ENCODE measurements at regions not wholly inside any gene's neighbourhood (a gene's known extent, or its start where the extent isn't known, plus 50 kb on each side); places are given as distances from the start of the nearest gene placed in this dataset.

DNA sequence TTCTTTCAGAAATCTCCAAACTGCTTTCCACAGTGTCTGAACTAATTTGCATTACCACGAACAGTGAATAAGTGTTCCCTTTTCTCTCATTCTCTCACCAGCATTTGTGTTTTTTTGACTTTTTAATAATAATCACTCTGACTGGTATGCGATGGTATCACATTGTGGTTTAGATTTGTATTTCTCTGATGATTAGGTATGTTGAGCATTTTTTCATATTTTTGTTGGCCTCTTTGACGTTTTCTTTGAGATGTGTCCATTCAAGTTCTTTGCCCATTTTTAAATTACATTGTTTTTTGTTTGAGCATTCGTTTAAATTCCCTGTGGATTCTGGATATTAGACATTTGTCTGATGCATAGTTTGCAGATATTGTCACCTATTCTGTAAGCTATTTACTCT, 1639.6 kb upstream of the TENM4 start:
- Histone ChIP-seq H3K9ac (replicated peaks in 1 of 4; ENCODE audit: extremely low read depth in 1 of 4, low read depth in 3 of 4, low read length in 3 of 4) (no peak overlapping the region), H2AFZ (ENCODE audit: low read length) (no peak overlapping the region), H3K4me1 (replicated peaks in 1 of 4; ENCODE audit: control insufficient read depth in 3 of 4, insufficient read depth in 4 of 4, low read length in 3 of 4) (no peaks in the 10 kb centered on the region), H2AK5ac (ENCODE audit: low read depth, low read length) (no peak overlapping the region), H2BK20ac (ENCODE audit: low read length) (no peak overlapping the region), H3K27ac (ENCODE audit: low read depth, low read length) (no peak overlapping the region), H2BK12ac (ENCODE audit: low read depth, low read length) (no peak overlapping the region), H3K79me1 (ENCODE audit: low read depth, low read length) (no peaks in the 10 kb centered on the region), H4K91ac (replicated peaks; ENCODE audit: insufficient read length, low read length) (no peak overlapping the region), H3K14ac (ENCODE audit: insufficient read length) (no peak overlapping the region), H3K18ac (ENCODE audit: extremely low read depth, low read length) (no peak overlapping the region), H3K4me3 (ENCODE audit: extremely low read depth in 1 of 4, insufficient read depth in 2 of 4, low read depth in 3 of 4, low read length in 4 of 4) (no peak overlapping the region), H3K23me2 (ENCODE audit: low read depth, low read length) (no peaks in the 10 kb centered on the region), H3K27me3 (replicated peaks in 1 of 4; ENCODE audit: control insufficient read depth in 3 of 4, extremely low read depth in 1 of 4, insufficient read depth in 3 of 4, low read length in 3 of 4) (no peaks in the 10 kb centered on the region), H3K36me3 (ENCODE audit: control insufficient read depth in 2 of 4, insufficient read depth in 4 of 4, low read length in 3 of 4) (no peaks in the 10 kb centered on the region), H4K20me1 (replicated peaks in 1 of 2; ENCODE audit: control insufficient read depth in 1 of 2, insufficient read depth in 2 of 2, low read length in 2 of 2) (no peaks in the 10 kb centered on the region), H2BK120ac (replicated peaks; ENCODE audit: low read depth, low read length) (no peak overlapping the region), H4K5ac (ENCODE audit: insufficient read length, low read depth, low read length) (no peak overlapping the region), H2BK5ac (ENCODE audit: low read depth, low read length) (no peak overlapping the region), H3K56ac (replicated peaks; ENCODE audit: insufficient read length, low read depth, low read length) (no peak overlapping the region), H3K79me2 (ENCODE audit: control insufficient read depth in 1 of 2, insufficient read depth in 2 of 2, low read length in 2 of 2) (no peaks in the 10 kb centered on the region), H2BK15ac (ENCODE audit: low read length) (no peak overlapping the region), H3K4me2 (ENCODE audit: insufficient read depth in 1 of 2, low read depth in 2 of 2, low read length in 2 of 2) (no peak overlapping the region), H3K9me3 (ENCODE audit: insufficient read depth in 2 of 2, low read depth in 1 of 2, low read length in 1 of 2) (no peaks in the 10 kb centered on the region), H4K8ac (ENCODE audit: extremely low read depth, insufficient read depth, low read length) (no peak overlapping the region), H3K4ac (replicated peaks; ENCODE audit: insufficient read length, low read depth, low read length) (no peak overlapping the region), H3K23ac (ENCODE audit: insufficient read length) (no peak overlapping the region)
- FAIRE-seq (no peak), DNase-seq (ENCODE audit: low read depth in 1 of 2, low spot score in 2 of 2) (no peak)
- WGBS, 2 experiments (ENCODE audit: extremely low coverage in 1 of 2, insufficient coverage in 1 of 2, insufficient read length in 1 of 2, insufficient replicate concordance in 2 of 2, low coverage in 1 of 2, low lambda C conversion rate in 2 of 2, missing lambda C conversion rate in 1 of 2), result 100% methylated on average over 4 of the region's 4 CpGs; no CpG with 5 or more reads in 1 of the 2 experiments
- CTCF ChIA-PET (ENCODE audit: partially characterized antibody), result no interaction called here
- POLR2A ChIA-PET (ENCODE audit: partially characterized antibody), result no interaction called here
- no peak for TF ChIP-seq SP2 (IDR thresholded peaks at IDR 0.05; ENCODE audit: low read length)
- TF ChIP-seq, protein P1, sequence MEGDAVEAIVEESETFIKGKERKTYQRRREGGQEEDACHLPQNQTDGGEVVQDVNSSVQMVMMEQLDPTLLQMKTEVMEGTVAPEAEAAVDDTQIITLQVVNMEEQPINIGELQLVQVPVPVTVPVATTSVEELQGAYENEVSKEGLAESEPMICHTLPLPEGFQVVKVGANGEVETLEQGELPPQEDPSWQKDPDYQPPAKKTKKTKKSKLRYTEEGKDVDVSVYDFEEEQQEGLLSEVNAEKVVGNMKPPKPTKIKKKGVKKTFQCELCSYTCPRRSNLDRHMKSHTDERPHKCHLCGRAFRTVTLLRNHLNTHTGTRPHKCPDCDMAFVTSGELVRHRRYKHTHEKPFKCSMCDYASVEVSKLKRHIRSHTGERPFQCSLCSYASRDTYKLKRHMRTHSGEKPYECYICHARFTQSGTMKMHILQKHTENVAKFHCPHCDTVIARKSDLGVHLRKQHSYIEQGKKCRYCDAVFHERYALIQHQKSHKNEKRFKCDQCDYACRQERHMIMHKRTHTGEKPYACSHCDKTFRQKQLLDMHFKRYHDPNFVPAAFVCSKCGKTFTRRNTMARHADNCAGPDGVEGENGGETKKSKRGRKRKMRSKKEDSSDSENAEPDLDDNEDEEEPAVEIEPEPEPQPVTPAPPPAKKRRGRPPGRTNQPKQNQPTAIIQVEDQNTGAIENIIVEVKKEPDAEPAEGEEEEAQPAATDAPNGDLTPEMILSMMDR (IDR thresholded peaks at IDR 0.05; ENCODE audit: control extremely low read depth in 1 of 3, insufficient read depth in 1 of 3, low read depth in 1 of 3, low read length in 3 of 3), result no peak
- TF ChIP-seq, protein P2, sequence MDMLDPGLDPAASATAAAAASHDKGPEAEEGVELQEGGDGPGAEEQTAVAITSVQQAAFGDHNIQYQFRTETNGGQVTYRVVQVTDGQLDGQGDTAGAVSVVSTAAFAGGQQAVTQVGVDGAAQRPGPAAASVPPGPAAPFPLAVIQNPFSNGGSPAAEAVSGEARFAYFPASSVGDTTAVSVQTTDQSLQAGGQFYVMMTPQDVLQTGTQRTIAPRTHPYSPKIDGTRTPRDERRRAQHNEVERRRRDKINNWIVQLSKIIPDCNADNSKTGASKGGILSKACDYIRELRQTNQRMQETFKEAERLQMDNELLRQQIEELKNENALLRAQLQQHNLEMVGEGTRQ (IDR thresholded peaks at IDR 0.05; ENCODE audit: low read length), result no peak
- TF ChIP-seq, protein P3, sequence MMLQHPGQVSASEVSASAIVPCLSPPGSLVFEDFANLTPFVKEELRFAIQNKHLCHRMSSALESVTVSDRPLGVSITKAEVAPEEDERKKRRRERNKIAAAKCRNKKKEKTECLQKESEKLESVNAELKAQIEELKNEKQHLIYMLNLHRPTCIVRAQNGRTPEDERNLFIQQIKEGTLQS (IDR thresholded peaks at IDR 0.05; ENCODE audit: insufficient read depth, low read depth, low read length), result no peak
- no peak for TF ChIP-seq CHD1 (IDR thresholded peaks at IDR 0.05; ENCODE audit: low read depth, low read length)
- TF ChIP-seq CEBPB (IDR thresholded peaks at IDR 0.05; ENCODE audit: low read depth, low read length), result no peak
- no peak for TF ChIP-seq TAF7 (optimal IDR thresholded peaks at IDR 0.05; ENCODE audit: borderline replicate concordance, low read depth, low read length)
- TF ChIP-seq PHF8 (conservative IDR thresholded peaks at IDR 0.05; ENCODE audit: low read depth, low read length), result no peak
- no peak for TF ChIP-seq CHD2 (IDR thresholded peaks at IDR 0.05; ENCODE audit: low read length)
- TF ChIP-seq SRF (IDR thresholded peaks at IDR 0.05; ENCODE audit: low read depth, low read length), result no peak
- no peak for TF ChIP-seq TCF12 (IDR thresholded peaks at IDR 0.05; ENCODE audit: low read depth, low read length)

All from H1 (cell line).